Activated T-helper 2 cell treated with anti-CD3 and anti-CD28 coated beads, Interferon-gamma antibody, Interleukin-2, Interleukin-4, amounts not matched to agents 10 μg/mL and 5 μg/mL and 100 μg/mL, durations not matched to agents 14 hours and 24 hours and 36 hours (primary cell): ENCODE measurements at regions not wholly inside any gene's neighbourhood (a gene's known extent, or its start where the extent isn't known, plus 50 kb on each side); places are given as distances from the start of the nearest gene placed in this dataset.

Experiments used
- DNase-seq: peaks from one replicate; pipeline ENCODE4 v3.0.0; 2021; ENCODE audit warnings: low spot score
- H3K27ac Mint-ChIP-seq: one replicate; pipeline ENCODE4 v1.8.0; 2021; ENCODE audit warnings: mixed read lengths
- H3K27me3 Mint-ChIP-seq: one replicate; pipeline ENCODE4 v1.8.0; 2021; ENCODE audit warnings: low read depth, mixed read lengths
- H3K36me3 Mint-ChIP-seq: one replicate; pipeline ENCODE4 v1.8.0; 2021; ENCODE audit warnings: low read depth, mixed read lengths
- H3K4me1 Mint-ChIP-seq: one replicate; pipeline ENCODE4 v1.8.0; 2021; ENCODE audit warnings: low read depth, mixed read lengths
- H3K4me3 Mint-ChIP-seq: one replicate; pipeline ENCODE4 v1.8.0; 2021; ENCODE audit warnings: low read depth, mild to moderate bottlenecking, moderate library complexity, mixed read lengths
- H3K9me3 Mint-ChIP-seq: one replicate; pipeline ENCODE4 v1.8.0; 2021; ENCODE audit warnings: mixed read lengths
- intact Hi-C: fragments of 100-400 bp; cut with micrococcal nuclease; formaldehyde crosslinking; loops from one replicate; pipeline ENCODE4 v1.15.1; 2023

DNA sequence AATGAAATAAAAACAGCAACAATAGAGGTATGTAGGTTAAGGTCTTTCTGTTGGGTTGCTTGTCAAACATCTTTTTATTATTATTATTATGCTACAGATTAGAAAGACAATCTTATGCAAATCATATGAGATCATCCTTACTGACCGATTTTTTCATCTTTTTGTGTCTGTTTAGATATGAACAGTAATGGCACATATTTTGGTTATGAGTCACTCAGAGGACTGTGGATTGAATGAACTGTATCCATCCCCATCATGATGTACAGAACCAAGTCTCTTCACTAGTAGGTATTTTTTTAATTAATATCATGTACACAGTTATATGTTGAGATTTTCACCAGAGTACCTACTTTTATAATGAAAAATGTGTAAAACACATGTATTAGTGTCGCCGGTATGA is 159.1 kb downstream of the CHRM3 start:
- intact Hi-C loops: no loop called here
- Mint-ChIP-seq H3K4me3 (no peak overlapping the region), H3K27ac (no peak overlapping the region), H3K9me3 (peaks cover 7% of the 10 kb centered on the region), H3K4me1 (peaks cover 16% of the 10 kb centered on the region), H3K27me3 (no peaks in the 10 kb centered on the region), H3K36me3 (no peaks in the 10 kb centered on the region)
- no peak for DNase-seq

DNA sequence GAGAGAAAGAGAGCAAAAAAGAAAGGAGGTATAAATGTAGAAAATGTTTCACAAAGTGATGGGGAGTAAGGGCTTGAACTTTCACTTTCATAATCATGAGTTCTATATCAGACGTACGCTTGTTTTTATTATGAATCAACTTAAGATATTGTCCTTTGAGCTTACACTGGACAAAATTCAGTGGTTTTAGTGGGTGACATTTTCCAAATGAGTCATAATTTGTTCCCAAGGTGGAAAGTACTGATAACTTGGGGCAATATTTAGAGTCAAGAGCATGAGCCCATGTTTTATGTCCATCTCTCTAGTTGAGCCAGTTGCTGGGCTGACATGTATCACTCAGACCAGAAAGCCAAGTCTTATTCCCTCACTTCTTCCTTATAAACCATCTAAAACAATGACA is 161.6 kb downstream of the CHRM3 start:
- Mint-ChIP-seq H3K27ac (peak overlapping the region; percentile 15), H3K4me3 (peak overlapping the region; percentile 43), H3K27me3 (no peaks in the 10 kb centered on the region), H3K9me3 (peaks cover 7% of the 10 kb centered on the region), H3K36me3 (no peaks in the 10 kb centered on the region), H3K4me1 (peaks cover 16% of the 10 kb centered on the region)
- intact Hi-C loops: loop anchor here (2.0 kb wide), 1 partner anchor 171 kb away; no protein-coding TSS in a partner anchor
- DNase-seq: no peak

DNA sequence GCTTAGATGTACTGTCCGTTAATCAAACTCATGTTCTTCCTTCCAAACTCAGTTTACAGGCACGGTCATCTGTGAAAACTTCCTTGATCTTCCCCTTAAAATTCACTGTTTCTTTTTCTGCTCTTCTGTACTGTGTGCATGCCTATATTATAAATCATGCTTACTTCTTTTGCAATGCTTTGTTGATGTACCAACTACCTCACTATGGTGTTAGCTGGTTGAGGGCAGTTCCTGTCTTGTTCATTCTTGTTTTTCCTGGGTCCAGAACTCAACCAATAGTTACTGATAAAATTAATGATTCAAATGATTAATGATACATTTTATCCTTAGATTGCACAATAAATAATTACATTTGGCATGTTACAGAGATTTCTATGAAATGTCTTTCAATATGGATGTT is 163.8 kb downstream of the CHRM3 start:
- Mint-ChIP-seq H3K4me3 (no peak overlapping the region), H3K27me3 (no peaks in the 10 kb centered on the region), H3K27ac (no peak overlapping the region), H3K9me3 (peaks cover 7% of the 10 kb centered on the region), H3K36me3 (no peaks in the 10 kb centered on the region), H3K4me1 (peaks cover 16% of the 10 kb centered on the region)
- no peak for DNase-seq
- intact Hi-C loops: no loop called here

DNA sequence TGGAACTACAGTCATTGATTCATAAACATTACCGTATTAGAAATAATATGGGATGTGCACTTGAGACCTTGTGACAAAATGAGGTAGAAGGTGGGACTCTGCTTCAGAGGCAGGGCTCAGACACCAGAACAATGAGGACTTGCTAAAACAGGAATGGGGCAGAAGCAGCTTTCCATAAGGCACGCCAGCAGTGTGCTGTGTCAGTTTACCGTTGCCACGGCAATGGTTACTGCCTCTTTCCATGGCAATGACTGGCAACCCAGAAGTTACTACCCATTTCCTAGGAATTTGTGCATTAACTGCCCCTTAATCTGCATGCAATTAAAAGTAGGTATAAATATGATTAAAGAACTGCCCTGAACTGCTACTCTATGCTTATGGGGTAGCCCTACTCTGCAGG is 169.0 kb downstream of the CHRM3 start:
- H3K4me1 Mint-ChIP-seq: peaks cover 5% of the 10 kb centered on the region
- no peaks in the 10 kb centered on the region for H3K27me3 Mint-ChIP-seq
- no peak overlapping the region for H3K4me3 Mint-ChIP-seq
- no peaks in the 10 kb centered on the region for H3K9me3 Mint-ChIP-seq
- H3K36me3 Mint-ChIP-seq: no peaks in the 10 kb centered on the region
- H3K27ac Mint-ChIP-seq: no peak overlapping the region
- intact Hi-C loops: no loop called here
- no peak for DNase-seq

DNA sequence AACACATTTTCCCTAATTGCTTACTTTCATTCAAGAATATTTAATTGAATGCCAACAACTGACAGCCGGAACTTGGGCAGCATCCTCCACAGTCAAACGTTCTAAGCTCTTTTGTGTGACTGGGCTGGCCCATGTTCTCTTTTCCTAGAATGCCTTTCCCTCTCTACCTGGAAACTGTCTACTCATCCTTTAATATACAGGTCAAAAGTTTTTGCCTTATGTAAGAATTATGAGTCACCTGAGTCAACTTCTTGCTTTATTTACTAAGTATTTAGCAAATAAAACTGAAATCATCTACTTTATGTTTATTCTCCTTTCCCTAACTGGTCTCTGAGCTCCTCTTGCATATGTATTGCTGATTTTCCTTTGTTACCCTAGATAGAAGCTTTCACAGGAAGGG is 172.2 kb downstream of the CHRM3 start:
- H3K27me3 Mint-ChIP-seq: no peaks in the 10 kb centered on the region
- intact Hi-C loops: no loop called here

DNA sequence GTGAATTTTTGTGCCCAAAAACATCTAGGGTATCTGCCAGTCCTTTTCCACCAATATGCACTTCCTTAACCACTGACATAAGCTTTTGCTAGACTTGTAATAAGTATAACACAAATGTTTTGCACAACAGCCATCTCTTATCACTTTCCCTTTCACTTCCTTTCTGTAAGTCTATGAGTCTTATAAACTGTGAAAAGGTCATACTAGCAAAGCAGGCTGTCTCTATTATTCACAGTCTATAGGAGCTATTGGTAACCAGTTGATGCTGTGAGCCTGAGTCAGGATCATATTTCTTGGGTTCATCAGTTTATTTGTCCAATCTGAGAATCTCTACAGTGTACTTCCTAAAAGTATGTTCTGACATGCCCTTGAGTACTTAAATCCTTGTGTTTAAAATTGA is 172.6 kb downstream of the CHRM3 start:
- DNase-seq: no peak
- Mint-ChIP-seq H3K36me3 (no peaks in the 10 kb centered on the region), H3K4me1 (peaks cover 5% of the 10 kb centered on the region), H3K27me3 (no peaks in the 10 kb centered on the region), H3K4me3 (no peak overlapping the region), H3K27ac (no peak overlapping the region), H3K9me3 (no peaks in the 10 kb centered on the region)
- intact Hi-C loops: no loop called here

More for the DNA sequence above, 172.2 kb downstream of the CHRM3 start:
- peaks cover 5% of the 10 kb centered on the region for H3K4me1 Mint-ChIP-seq
- H3K27ac Mint-ChIP-seq: no peak overlapping the region
- H3K9me3 Mint-ChIP-seq: no peaks in the 10 kb centered on the region
- no peak overlapping the region for H3K4me3 Mint-ChIP-seq
- no peaks in the 10 kb centered on the region for H3K36me3 Mint-ChIP-seq
- DNase-seq: no peak

DNA sequence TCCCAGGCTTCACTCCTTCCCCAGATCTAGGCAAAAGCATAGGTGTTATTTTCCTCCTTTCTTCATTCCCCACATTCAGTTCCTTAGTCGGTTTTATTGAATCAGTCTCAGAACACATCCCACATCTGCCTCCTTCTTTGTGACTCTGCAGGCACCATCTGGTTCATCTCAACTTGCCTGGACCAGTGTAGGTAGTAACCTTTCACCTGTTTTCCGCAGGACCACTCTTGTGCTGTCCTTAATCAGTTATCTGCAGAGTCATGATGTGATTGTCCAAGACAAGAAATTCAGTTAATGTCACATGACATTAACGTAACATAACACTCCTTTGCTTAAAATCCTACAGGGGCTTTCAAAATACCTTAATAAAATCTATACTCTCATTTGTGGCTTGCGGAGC is 174.6 kb downstream of the CHRM3 start:
- intact Hi-C loops: no loop called here
- Mint-ChIP-seq H3K9me3 (no peaks in the 10 kb centered on the region), H3K4me1 (peaks cover 7% of the 10 kb centered on the region), H3K27ac (no peak overlapping the region), H3K36me3 (no peaks in the 10 kb centered on the region), H3K4me3 (no peak overlapping the region), H3K27me3 (peaks cover 4% of the 10 kb centered on the region)
- no peak for DNase-seq

DNA sequence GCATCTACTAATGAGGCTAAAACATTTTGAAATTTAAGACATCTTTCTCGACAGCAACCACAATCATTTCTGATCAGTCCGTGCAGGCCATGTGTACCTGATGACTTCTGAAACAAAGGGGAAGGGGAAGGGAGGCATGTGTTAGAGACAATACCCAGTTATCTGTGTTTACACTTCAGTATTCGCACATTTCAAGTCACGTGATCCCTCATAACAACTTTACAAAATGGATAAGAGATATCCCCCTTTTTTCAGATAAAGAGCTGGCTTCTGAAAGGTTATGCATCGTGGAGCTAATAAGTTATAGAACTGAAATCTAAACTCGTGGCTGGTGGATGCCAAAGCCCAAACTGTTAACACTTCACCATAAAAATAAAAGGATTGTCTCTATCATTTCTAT is 175.7 kb downstream of the CHRM3 start:
- Mint-ChIP-seq H3K36me3 (no peaks in the 10 kb centered on the region), H3K4me1 (peaks cover 7% of the 10 kb centered on the region), H3K27ac (no peak overlapping the region), H3K9me3 (no peaks in the 10 kb centered on the region), H3K27me3 (peaks cover 4% of the 10 kb centered on the region), H3K4me3 (no peak overlapping the region)
- DNase-seq: no peak
- intact Hi-C loops: no loop called here

DNA sequence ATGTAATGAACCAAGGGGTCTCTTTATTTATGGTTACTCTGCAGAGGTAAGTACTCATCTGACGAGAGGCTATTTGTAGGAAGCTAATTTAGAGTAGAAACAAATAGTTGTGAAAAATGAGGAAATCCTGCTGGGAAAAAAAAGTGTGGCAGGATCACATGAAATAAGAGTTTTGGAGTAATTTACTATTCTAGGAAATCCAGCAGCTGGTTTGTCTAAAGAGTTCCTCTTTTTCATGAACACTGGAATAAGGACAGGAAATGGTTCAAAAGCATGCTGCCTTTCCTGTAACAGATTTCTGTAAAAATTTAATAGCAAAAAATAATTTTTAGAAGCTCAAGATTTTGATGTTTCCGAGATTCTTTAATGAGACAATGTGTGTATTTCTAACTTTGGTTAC is 177.3 kb downstream of the CHRM3 start:
- Mint-ChIP-seq H3K9me3 (no peaks in the 10 kb centered on the region), H3K36me3 (no peaks in the 10 kb centered on the region), H3K4me1 (peaks cover 6% of the 10 kb centered on the region), H3K27ac (no peak overlapping the region), H3K4me3 (no peak overlapping the region), H3K27me3 (peaks cover 4% of the 10 kb centered on the region)
- no peak for DNase-seq
- intact Hi-C loops: no loop called here

DNA sequence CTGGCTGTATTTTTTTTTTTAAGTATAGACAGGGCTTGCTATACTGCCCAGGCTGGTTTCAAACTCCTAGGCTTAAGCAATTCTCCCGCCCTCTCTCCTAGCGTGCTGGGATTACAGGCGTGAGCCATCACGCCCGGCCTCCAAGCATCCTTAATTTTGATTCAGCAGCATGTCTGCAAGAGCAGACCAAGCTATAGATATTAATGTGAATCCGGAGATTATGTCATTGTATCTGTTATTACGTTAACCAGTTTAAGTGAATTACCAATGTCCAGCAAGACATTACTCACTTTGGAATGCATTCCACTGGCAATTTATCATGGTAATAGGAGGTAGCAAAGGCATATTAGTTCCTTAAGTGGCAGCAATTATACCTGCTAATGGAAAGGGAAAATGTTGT is 179.7 kb downstream of the CHRM3 start:
- Mint-ChIP-seq H3K27ac (no peak overlapping the region), H3K4me3 (no peak overlapping the region), H3K4me1 (peaks cover 2% of the 10 kb centered on the region), H3K9me3 (no peaks in the 10 kb centered on the region), H3K27me3 (peaks cover 4% of the 10 kb centered on the region), H3K36me3 (no peaks in the 10 kb centered on the region)
- DNase-seq: no peak
- intact Hi-C loops: no loop called here

DNA sequence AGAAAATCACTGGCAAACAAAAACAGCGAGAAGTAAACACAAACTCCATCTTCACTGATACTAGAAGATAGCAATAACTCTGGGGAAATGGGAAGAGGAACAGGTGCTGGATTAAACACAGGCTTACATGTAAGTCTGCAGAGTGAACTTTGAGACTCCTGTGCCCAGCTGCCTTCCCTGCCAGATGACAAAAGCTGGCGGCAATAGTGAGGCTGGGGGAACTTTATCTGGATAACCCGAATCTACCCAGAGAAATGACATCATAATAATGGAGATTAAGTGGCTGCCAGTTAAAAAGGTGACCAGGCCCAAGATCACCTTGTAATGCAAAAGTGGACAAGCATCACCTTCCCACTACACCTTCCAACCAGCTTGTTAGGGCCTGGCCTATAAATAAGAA is 184.5 kb downstream of the CHRM3 start:
- intact Hi-C loops: no loop called here
- no peaks in the 10 kb centered on the region for H3K27me3 Mint-ChIP-seq
- no peaks in the 10 kb centered on the region for H3K4me1 Mint-ChIP-seq

DNA sequence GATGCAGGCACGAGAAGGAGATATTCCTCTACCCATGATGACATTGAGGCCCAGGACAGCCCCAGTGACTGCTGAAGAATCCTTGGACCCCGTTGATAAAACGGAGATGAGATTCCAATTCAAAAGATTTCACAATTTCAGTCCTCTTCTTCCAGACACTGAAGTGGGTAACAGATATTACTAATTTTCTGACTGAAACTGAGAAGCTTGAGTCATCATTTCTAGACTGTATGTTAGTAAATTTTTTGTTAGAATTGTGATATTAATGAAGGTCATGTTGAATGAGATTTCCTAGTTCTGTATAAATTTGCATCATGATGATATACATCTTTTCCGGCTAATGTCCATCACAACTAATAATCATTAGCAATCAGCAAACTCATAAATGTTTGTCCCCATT is 185.8 kb downstream of the CHRM3 start:
- intact Hi-C loops: no loop called here
- H3K27me3 Mint-ChIP-seq: no peaks in the 10 kb centered on the region
- H3K36me3 Mint-ChIP-seq: no peaks in the 10 kb centered on the region
- no peaks in the 10 kb centered on the region for H3K9me3 Mint-ChIP-seq
- DNase-seq: no peak
- H3K27ac Mint-ChIP-seq: no peak overlapping the region
- no peaks in the 10 kb centered on the region for H3K4me1 Mint-ChIP-seq
- no peak overlapping the region for H3K4me3 Mint-ChIP-seq

More for the DNA sequence above, 184.5 kb downstream of the CHRM3 start:
- Mint-ChIP-seq H3K27ac (no peak overlapping the region), H3K4me3 (no peak overlapping the region), H3K9me3 (no peaks in the 10 kb centered on the region), H3K36me3 (no peaks in the 10 kb centered on the region)
- no peak for DNase-seq

DNA sequence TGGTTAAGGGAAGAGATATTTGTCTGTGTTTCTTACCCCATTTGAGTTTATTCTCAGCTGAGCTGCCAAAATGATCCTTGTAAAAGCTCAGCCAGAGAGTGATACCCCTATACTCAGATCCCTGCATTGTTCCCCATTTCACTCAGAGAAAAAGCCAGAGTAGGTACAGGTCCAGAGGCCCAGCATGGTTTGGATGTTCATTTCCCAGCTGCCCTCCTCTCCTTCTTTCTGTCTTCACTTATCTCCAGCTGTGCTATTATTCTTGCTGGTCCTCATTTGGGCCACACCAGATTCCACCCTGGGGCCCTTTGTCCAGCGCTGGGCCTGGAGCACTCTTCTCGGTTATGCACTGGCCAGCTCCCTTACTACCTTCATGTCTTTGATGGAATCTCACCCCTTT is 187.7 kb downstream of the CHRM3 start:
- intact Hi-C loops: no loop called here
- H3K36me3 Mint-ChIP-seq: no peaks in the 10 kb centered on the region
- H3K9me3 Mint-ChIP-seq: no peaks in the 10 kb centered on the region
- no peaks in the 10 kb centered on the region for H3K4me1 Mint-ChIP-seq
- H3K4me3 Mint-ChIP-seq: no peak overlapping the region
- no peak overlapping the region for H3K27ac Mint-ChIP-seq
- no peaks in the 10 kb centered on the region for H3K27me3 Mint-ChIP-seq
- no peak for DNase-seq

DNA sequence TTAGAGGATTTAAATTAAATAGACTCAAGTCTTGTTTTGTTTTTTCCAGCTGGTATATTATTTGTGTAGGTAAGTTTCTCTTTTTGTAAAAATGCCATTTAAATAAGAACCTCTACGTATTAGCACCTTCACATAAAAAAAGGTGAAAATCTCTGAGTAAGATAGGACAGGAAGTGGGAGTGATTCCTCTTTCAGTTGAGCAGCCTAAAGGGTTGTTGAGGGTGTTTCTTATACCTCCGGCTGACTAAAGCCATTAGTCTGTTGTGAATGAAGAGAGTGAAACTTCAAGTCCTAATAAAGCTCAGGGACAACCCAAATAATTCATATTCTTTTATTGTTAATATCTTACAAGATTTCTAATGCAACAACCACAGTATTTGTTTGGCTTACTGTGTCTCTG is 188.7 kb downstream of the CHRM3 start:
- DNase-seq: no peak
- H3K4me3 Mint-ChIP-seq: no peak overlapping the region
- no peaks in the 10 kb centered on the region for H3K4me1 Mint-ChIP-seq
- no peaks in the 10 kb centered on the region for H3K36me3 Mint-ChIP-seq
- no peak overlapping the region for H3K27ac Mint-ChIP-seq
- H3K27me3 Mint-ChIP-seq: no peaks in the 10 kb centered on the region
- no peaks in the 10 kb centered on the region for H3K9me3 Mint-ChIP-seq
- intact Hi-C loops: no loop called here
